Suppressor macrophage treated with lipopolysaccharide for 4 hours (primary cell): ENCODE measurements at regions not wholly inside any gene's neighbourhood (a gene's known extent, or its start where the extent isn't known, plus 50 kb on each side); places are given as distances from the start of the nearest gene placed in this dataset.

Experiments
- DNase-seq: peaks from one replicate; pipeline ENCODE4 v3.0.0-alpha.2; 2020

DNA sequence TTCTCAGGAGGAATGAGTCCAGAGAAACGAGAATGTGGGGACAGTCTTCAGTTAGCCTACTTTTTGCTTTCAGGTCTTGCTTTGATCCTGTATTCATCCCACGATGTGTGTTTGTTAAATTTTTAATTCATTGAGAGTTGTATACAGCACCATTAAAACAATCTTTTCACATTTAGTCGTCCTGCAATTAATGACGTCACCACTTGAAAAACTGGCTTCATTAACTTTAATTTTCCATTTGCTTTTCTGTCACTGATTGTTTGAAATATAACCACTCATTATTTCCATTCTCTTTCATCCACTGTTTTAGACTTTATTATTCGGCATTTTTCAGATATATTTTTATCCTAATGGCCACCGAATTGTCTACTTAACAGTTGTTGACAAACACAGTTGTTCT, 146.9 kb downstream of the TFEC start:
- DNase-seq = no peak

DNA sequence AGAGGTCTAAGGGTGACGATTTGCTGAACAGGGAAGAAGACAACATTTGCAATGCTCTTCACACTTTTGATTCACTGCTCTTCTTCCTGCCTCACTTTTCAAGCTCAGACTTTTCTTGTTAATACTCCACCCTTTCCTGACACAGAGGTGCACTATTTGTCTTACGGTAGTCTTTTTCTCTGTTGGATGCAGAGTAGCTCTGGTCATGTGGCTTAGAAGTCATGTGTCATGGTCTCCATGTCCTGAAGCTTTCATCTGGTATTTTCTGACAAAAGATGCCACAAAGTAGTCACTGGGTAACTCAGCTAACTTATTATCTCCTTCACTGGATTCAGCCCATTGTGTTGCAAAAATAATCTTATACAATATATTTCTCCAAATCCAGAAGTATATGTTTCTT, 149.1 kb downstream of the TFEC start:
- no peak for DNase-seq

DNA sequence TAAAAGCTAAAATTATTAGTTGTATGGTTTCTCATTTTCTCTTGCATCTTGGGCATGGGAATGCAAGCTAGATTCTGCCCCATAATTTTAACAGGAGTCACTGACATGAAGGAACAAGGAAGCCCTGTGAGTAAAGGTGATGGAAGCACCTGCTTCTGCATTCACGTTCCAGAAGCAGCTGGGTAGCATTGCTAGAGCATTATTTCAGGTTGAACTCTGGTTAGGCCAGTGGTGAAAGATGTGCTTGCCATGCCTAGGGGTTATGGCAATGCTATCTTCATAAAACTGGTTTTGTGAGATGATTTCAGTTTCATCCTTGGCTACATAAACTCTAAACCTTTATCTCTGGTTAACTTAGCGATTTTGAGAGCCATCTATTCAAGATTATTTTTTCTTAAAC, 151.4 kb downstream of the TFEC start:
- no peak for DNase-seq

DNA sequence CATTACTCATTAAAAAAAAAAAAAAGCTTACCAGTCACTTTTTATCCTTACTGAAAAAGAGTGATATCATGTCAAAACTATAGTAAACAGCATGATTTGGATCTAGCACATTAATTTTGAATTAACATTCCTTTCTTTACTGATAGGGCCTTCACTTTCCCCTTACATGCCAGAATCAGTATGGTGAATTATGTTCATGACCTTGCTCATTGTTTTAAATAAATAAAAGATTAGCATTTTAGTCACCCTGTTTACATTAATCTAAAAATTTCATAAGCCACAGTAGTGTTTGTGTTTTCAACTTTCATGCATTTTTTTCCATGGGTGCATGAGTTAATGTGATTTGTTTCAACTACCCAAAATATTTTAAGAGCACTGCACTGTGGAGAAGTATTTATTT, 160.8 kb downstream of the TFEC start:
- no peak for DNase-seq

DNA sequence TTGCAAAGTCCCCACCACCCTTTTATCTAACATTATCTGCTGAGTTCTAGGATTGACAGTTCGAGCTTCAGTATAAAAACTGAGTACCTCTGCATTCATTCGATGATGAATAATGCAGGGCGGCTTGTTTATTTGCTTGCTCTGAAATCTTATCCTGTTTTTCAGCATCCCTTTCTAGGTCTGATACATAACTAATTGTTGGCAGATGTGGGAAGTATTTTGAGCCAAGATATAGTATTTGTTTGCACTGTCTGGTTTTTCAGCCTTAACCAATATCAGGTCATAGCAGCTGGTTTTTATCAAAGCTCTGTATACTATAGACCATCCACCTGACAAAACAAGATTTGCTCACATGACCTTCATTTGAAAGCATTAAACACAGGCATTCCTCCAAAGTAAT, 161.4 kb downstream of the TFEC start:
- DNase-seq = no peak

DNA sequence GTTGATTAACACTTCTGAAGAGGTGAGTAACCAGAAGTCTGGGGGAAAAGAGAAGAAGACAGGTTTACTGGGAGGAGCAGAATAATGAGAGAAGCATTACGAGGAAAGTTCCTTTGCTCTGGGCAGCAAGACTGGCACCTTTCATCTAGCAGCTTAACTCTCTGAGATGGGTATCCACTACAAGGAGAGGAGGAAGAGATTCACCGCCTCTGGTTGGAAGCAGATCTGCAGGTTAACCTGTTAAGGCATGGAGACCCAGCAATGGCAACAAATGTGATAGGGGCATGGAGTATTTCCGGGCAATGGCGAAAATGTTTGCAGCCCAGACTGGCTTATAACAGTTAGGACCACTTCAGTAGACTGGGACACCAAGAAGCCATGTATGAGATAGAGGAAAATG, 162.2 kb downstream of the TFEC start:
- DNase-seq = no peak

DNA sequence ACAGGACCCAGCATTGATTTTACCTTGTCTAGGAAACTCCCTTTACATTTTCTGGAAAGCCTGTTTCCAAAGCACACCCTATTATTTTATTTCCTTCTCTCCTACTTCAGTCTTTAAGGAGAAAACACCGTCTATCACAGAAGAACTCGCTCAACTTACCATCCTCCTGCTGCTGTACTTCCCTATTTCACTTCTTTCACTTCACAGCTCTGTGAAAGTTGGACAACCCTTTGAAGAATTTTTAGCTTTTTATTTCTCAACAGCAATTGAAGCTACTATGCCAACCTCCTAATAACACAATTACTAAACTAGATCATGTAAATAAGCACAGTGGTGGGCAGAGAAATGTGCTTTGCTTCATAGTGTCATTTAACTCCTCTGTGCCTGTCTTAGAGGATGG, 166.5 kb downstream of the TFEC start:
- peak; percentile 30 for DNase-seq

DNA sequence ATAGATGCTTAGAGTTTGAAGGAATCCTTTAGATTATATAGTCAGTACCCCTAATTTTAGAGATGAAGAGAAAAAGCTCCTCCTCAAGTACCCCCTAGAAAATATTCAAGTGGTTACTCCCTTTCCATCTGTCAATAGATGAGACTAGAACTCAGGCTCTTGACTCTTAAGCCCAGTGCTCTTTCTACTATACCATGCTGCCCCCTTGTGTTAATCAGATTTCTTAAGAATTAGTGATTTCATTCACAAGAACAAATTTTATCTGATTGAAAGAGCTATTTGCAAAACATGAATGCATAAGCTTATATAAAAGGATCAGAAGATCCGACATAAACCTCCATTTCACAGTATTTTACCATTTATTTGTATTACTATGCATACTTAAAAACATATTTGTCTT, 179.3 kb downstream of the TFEC start:
- DNase-seq = peak; percentile 63

DNA sequence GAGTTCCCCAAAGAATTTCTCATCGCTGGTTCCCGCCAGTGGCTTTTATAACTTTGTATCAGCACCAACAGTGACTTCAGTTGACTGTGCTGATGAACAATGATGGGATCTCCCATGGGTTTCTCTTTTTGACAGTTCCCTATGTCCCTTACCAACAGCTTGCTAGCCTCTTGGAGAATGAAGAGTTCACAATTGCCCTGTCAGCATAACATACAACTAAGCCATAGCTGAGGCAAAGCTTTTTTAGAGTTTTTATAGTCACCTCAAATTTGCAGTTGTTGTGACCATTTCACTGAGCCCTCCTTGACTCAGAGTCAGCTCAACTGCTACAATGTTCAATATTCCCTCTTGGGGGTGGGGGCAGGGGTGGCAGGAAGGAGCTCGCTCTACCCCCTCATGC, 179.8 kb downstream of the TFEC start:
- no peak for DNase-seq

DNA sequence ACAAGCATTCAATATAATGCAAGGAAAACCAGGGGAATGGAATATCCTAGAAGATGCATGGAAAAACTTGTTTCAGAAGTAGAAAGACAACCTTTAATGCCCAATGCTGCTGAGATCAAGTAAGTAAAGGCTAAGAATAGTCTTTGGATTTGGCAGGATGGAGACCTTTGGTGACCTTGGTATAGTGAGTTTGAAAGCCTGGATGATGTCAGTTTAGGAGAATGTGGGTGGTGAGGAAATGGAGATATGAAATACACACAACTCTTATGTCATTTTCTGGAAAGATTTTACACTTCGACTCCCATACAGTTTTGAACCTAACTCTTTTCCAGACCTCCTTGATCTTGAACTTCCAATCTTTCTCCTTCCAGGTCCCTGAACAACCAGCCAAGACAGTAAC, 185.7 kb downstream of the TFEC start:
- no peak for DNase-seq

DNA sequence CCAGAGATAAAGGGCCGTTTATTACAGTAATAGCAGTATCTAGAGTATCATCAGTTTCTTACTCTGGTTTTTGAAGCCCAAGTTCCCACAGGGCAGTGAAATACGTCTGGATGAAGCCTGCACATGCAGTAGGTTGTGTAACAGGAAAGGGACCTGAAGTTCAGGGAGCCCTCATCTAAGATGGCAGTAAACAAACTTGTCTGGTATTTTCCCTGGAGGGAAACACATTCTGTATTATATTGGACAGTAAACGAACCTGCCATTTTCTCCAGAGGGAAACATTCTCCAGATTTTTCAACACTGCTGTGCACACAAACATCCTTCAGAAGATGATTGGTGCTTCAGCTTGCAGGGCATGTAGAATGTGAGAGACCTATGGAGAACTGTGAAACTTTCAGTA, 189.9 kb downstream of the TFEC start:
- DNase-seq = no peak

DNA sequence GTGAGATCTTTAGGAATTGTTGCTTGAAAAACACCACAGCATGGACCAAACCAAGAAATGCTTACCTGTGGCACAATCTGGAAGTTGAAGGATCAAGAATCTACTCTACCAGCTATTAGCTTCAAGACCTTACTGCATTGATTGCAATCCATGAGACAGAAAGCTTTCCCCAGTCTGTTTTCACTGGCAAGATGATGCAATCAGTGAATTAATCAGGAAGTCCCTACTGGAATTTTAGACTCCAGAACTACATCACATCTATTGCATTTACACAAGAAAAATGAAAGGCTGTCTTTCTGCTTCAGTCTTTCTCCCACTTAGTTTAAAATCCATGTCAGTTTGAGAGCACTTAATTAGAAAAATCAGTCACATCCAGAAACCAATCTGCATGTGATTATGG, 191.7 kb downstream of the TFEC start:
- no peak for DNase-seq

DNA sequence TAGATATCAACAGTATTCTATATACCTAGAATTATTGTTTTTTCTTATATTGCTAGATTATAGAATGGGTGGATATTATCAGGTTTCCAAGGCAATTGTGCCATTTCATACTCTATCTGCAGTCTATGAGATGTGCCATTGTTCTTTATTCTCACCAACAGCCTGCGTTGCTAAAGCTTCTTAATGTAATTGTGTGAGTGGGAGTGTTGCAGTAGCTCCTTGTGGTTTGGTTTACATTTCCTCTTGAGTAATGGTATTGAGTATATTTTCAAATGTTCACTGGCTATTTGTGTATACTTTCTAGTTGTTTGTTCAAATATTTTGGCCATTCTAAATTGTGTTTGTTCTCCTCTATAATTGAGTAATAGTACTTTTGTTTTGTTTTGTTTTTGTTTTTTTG, 199.2 kb downstream of the TFEC start:
- DNase-seq = peak; percentile 21

DNA sequence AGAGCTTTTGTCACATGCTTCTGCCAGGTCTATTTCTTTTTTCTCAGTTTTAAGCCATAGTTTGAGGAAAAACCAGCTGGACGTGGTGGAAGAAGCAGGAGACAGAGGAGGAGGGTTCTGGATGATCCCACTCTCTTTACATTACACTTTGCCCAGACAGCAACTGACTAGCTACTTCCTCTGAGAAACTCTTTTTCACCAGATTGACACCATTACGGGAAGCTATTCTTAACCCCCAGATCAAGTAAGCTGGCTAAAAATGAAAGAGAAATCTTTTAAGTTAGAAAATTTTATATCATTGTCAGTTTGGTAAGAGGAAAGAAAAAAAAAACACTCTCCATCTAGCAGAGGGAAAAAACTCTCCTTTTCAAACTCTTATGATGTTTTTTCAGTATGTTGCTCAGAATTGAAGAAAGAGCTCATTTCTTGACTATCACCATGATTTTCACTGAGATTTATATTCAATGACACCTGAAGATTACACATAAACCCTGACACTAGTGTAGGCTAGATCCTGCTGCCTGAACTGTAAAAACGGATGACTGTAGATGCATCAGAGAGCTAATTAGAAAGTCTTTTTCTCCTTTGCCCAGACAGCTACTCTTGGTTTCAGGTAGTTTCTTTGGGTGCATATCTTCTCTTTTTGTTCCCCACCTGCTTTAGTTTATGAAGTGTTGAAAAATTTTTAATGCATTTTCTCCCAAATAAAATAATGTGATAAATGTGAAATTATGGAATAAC, 203.1 kb downstream of the TFEC start:
- no peak for DNase-seq

DNA sequence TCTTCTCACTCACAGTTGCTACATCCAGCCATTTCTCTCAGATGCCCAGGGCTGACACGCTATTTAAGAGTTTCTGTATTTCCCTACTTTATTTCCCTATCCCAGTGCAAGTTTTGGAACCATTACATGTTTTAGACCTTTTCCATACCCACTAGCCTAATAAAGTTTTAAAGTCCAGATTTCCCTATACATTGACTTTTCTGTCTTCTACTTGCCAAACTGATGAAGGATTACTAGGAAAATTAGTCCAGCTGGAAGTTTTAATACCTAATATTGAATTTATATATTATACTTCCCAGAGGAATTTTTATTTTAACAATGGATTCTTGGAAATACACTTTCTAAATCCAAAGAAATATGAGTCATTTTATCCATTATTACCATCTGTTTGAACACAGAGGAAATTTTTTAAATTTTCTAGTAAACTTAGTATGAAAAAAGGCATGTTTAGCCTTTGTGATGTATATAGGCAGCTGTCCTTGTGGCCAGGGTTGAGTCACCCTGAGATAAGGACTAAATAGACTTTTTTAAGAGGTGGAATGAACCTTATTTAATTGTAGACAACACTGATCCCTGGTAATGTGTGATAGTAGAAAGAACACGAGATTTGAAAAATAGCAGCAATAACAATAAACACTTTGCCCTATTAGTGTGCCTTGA, 205.0 kb downstream of the TFEC start:
- DNase-seq = no peak

DNA sequence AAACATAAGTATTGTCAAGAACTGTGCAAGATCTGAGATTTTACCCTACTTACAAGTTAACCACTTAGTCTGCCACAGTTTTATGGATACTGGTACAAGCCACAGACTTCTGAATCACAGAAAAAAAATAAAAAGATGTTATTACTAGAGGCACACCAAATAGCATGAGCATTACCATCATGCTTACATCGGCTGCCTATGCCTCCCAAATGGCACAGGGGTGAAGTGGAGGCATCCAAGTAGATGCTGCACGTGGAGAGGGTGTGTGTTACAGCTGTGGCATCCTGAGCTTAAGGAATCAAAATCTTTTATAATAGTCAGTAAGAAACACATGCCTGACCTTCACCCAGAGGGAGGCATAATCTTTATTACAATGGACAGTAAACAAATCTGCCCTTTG, 207.8 kb downstream of the TFEC start:
- no peak for DNase-seq

DNA sequence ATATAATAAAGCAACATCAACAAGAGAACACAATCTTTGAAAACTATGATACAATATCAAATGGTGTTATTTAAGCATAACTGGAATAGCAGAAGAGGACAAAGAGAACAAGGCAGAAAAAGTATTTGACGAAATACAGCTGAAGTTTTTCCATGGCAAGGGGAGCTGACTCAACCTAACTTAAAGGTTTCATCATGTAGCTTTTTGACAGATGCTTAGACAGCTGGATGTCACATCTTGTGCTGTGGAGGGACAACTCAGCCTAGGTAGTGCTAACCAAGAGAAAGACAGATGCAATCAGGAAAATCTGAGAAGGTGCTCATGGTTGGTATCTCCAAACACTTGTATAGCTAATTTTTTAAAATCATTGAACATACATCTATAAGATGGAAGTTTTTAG, 208.2 kb downstream of the TFEC start:
- DNase-seq = no peak

DNA sequence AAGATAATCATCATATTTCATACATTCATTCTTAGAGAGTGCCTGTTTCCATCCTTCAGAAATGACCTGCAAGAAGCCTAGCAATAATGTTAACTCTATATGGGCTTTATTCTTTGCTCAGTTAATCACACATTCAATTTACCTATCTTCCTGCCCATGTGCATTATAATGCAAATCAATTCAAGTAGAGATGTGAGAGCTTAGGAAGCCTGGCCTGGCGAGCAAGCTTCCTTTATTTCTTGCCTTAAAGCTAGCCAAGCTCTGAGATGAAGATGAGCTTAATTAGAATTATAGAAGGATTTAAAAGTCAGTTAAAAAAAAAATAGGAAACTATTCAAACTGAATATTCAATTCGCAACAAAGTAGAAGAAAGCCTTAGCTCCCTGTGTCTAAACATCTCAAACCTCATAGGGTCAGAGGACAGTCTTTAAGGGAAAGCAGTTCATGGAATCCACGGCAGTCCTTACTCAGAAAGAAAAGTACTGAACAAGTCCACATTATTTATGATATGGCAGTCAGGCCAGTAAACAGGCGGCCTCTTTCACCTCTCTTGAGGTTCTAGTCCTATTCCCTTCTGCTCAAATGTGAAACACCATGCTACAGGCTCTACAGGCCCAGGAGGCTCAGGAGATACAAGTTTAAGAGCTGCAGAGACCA, 214.1 kb downstream of the TFEC start:
- DNase-seq = no peak

DNA sequence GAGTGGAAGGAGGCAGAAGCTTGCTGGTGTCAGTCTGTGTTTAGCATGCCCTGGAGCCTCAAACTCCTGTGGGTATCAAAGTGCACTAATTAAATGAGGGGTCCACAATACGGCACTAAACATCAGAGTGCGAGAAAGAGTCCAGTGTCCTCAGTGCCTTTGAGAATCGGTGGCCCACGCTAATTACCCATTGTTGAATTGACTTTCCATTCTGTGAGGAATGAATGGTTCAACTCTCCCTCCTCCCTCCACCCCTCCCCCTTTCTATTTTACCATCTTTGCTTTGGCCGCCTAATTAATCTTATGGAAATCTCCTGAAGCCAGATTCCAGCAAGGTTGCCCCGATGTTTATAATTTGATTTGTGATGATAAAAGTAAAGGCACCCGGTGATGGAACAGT, 217.8 kb downstream of the TFEC start:
- DNase-seq = no peak

DNA sequence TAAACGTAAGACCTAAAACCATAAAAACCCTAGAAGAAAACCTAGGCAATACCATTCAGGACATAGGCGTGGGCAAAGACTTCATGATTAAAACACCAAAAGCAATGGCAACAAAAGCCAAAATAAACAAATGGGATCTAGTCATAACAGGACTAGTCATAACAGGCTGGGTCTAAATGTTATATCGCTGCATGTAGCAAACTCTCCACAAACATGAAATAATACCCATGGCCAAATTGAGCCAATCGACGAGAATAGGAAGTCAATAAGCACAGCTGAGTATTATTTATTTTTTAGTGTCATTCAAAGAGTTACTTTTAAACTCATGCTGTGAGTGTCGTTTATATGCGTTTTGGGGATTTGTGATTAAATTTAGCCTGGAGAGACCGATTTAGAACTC, 225.1 kb downstream of the TFEC start:
- no peak for DNase-seq

DNA sequence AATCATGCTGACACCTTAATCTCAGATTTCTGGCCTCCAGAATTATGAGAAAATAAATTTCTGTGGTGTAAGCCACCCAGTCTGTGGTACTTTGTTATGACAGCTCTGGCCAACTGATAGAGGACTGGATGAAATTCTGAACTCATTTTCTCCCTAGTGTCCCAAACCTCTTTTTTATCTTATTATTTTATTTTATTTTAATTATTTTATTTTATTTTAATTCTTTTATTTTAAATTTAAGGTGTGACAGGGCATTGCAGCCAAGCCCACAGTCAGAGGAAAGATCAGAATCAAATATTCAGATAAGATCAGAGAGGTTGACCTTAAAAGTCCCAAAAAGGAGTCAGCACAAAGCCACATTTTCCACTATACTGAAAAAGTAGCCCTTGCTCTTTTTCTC, 228.1 kb downstream of the TFEC start:
- DNase-seq = no peak

DNA sequence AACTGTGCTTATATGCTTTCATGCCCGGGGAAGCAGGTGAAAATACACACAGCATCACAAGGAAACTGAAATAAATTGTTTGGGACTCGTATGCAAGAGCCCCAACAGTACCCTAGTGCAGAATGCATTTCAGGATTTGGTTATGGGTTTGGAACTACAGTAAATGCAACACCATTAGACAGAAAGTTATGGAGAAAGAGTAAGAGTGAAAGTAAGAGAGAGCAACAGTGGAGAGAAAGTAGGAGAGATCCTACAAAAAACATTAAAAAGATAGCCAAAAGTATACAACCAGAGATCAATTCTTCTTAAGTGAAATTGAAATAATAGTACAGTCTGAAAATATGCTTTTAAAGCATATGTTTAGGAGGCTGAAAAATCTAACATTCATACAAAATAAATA, 231.1 kb downstream of the TFEC start:
- DNase-seq = no peak

DNA sequence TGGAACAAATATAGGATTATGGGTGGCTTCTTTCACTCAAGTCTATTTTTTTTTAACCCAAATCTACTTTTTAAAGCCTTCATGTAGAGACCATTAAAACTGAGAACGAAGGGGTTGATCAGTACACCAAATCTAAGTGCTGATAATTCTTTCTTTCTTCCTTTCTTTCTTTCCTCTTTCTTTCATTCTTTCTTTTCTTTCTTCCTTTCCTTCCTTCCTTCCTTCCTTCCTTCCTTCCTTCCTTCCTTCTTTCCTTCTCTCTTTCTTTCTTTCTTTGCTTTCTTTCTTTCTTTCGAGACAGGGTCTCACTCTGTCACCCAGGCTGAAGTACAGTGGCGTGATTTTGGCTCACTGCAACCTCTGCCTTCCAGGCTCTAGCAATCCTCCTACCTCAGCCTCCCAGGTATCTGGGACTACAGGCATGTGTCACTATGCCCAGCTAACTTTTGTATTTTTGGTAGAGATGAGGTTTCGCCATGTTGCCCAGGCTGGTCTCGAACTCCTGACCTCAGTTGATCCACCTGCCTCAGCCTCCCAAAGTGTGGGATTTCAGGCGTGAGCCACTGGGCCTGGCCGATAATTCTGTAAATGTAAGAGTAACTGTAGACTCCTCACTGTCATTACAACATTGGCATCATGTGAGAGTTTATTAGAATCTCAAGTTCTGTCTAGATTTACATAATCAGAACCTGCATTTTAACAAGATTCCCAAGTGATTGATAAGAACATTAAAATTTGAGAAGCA, 236.4 kb downstream of the TFEC start:
- DNase-seq = no peak

DNA sequence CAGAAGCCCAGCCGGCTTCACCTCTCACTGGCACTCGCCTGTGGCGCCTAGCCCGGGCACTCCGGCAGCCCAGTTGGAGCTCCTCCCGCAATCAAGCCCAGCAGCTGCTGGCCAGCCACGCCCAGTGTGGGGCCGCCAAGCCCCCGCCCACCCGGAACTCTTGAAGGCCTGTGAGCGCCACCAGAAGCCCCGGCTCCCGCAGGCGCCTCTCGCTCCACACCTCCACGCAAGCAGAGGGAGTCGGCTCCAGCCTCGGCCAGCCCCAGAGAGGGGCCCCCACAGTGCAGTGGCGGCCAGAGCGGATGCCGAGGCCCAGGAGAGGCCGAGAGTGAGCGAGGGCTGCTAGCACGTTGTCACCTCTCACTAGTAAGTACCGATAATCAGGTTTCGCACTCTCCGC, 240.7 kb downstream of the TFEC start:
- DNase-seq = no peak
